SU-DHL-6 (cell line): ENCODE measurements at regions not wholly inside any gene's neighbourhood (a gene's known extent, or its start where the extent isn't known, plus 50 kb on each side); places are given as distances from the start of the nearest gene placed in this dataset.

Source experiments
- H2AFZ ChIP-seq: fragments of 200-600 bp; sonication (generic); 2 replicates; pipeline ENCODE4 v1.6.1; 2014; ENCODE audit warnings: low read depth, mild to moderate bottlenecking, moderate library complexity, mixed read lengths, antibody characterized with exemption, low read length; ENCODE audit not compliant: severe bottlenecking
- H3F3A ChIP-seq: fragments of 200-600 bp; shearing (Covaris generic); 2 replicates; pipeline ENCODE4 v1.6.0; 2016; ENCODE audit warnings: antibody characterized with exemption, mild to moderate bottlenecking; ENCODE audit not compliant: insufficient read depth
- H3K27ac ChIP-seq: fragments of 200-600 bp; sonication (generic); 2 replicates; pipeline ENCODE4 v1.5.1; 2016; ENCODE audit warnings: low read depth, mild to moderate bottlenecking, low read length, moderate library complexity, mixed read lengths
- H3K27me3 ChIP-seq: fragments of 200-600 bp; sonication (generic), shearing (Covaris generic); 2 replicates; pipeline ENCODE4 v1.6.0; 2014; ENCODE audit warnings: mild to moderate bottlenecking, low read length
- H3K36me3 ChIP-seq: fragments of 200-600 bp; sonication (generic); 2 replicates; pipeline ENCODE4 v1.6.1; 2014; ENCODE audit warnings: mild to moderate bottlenecking, low read length, mixed read lengths
- H3K4me2 ChIP-seq: fragments of 300-600, 200-600 bp; shearing (Covaris generic), sonication (generic); 2 replicates; pipeline ENCODE4 v1.6.0; 2014; ENCODE audit warnings: low read length, low read depth, mild to moderate bottlenecking; ENCODE audit not compliant: poor library complexity, severe bottlenecking
- H3K4me3 ChIP-seq: fragments of 200-600 bp; sonication (generic); 2 replicates; pipeline ENCODE4 v1.5.1; 2014; ENCODE audit warnings: antibody characterized with exemption, low read length, mild to moderate bottlenecking, mixed read lengths; ENCODE audit not compliant: insufficient read depth, poor library complexity, severe bottlenecking
- H3K79me2 ChIP-seq: fragments of 200-600 bp; sonication (generic); 2 replicates; pipeline ENCODE4 v1.6.1; 2014; ENCODE audit warnings: mild to moderate bottlenecking, low read length, moderate library complexity; ENCODE audit not compliant: insufficient read depth
- H3K9ac ChIP-seq: fragments of 200-600 bp; sonication (generic); 2 replicates; pipeline ENCODE4 v1.7.0; 2014; ENCODE audit warnings: mild to moderate bottlenecking, low read length
- H3K9me2 ChIP-seq: fragments of 200-600 bp; sonication (generic); replicated peaks from 2 replicates; pipeline ENCODE4 v1.6.1; 2014; ENCODE audit warnings: low read length; ENCODE audit not compliant: insufficient read depth
- H3K9me3 ChIP-seq: fragments of 200-600 bp; sonication (generic); 2 replicates; pipeline ENCODE4 v1.6.1; 2014; ENCODE audit warnings: low read length, mixed read lengths; ENCODE audit not compliant: insufficient read depth
- H4K20me1 ChIP-seq: fragments of 200-600 bp; sonication (generic); 2 replicates; pipeline ENCODE4 v1.6.1; 2014; ENCODE audit warnings: low read depth, mild to moderate bottlenecking, antibody characterized with exemption, low read length, moderate library complexity, mixed read lengths
- CTCF ChIP-seq: fragments of 200-600 bp; sonication (generic); IDR thresholded peaks from one replicate; pipeline ENCODE4 v1.5.1; 2017; ENCODE audit warnings: antibody characterized with exemption, mild to moderate bottlenecking, low read length, moderate library complexity; ENCODE audit not compliant: insufficient read depth, poor library complexity, severe bottlenecking
- EZH2phosphoT487 ChIP-seq: fragments of 200-600 bp; sonication (generic), shearing (Covaris generic); conservative IDR thresholded peaks from 2 replicates; pipeline ENCODE4 v1.6.1; 2018; ENCODE audit warnings: mild to moderate bottlenecking, antibody characterized with exemption, low read length, moderate library complexity, mixed read lengths

DNA sequence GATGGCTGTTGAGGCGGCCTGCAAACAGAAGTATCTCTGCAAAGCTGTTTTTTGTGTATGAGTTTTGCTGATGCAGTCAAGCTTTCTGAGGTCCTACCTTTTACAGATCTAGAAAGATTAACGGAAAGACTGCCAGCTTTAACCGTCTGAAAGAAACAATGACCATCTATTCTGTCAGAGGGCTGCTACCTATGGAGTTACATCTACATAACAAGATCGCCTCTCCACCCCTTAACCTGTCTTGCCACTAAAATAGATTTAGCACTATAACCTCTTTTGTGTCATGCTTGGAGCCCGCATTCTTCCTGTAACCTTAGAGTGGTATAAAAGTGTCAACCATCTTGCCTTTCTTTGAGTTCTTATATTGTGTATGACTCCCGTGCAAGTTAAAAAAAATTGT is 291.2 kb downstream of the POM121L12 start:
- TF ChIP-seq CTCF, result no peak
- TF ChIP-seq EZH2phosphoT487, result no peak
- Histone ChIP-seq H3K9me2 (0 out of 2 replicates have a peak, but pooled peaks cover 5% of the 10 kb centered on the region), H3K4me2 (no peak overlapping the region)

DNA sequence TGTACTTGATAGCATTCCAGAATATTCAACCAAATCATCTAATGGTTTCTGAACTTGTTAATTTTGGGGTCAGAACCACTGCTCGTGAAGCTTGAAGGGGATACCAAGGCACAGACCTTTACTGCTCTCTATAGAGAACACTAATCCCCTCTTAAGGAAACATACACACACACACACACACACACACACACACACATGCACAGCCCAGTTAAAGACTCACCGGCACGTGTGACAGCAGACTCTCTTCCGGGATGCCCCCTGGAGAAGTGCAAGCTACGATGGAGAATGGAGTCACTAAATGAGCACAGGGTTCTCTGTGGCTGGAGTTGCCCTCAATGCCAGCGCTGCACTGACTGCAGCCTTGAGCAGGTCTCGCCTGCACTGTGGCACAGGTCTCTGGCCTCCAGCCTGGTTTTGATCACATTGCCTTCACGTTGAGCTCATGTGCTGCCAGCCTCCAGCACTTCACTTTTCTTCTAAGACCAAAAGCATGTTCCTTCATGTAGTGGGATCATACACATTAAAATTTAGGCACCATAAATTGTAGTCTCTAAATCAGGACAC is 300.8 kb downstream of the POM121L12 start:
- no peaks in the 10 kb centered on the region for H3K9me2 ChIP-seq
- no peak for TF ChIP-seq CTCF
- TF ChIP-seq EZH2phosphoT487, result no peak
- H3K79me2 ChIP-seq, result no peaks in the 10 kb centered on the region
- H3K9me3 ChIP-seq, result peaks cover 5% of the 10 kb centered on the region; the same call in 1 of the 2 replicates
- H3K36me3 ChIP-seq, result no peaks in the 10 kb centered on the region
- H3K27ac ChIP-seq, result no peak overlapping the region
- no peaks in the 10 kb centered on the region for H3F3A ChIP-seq
- no peak overlapping the region for H2AFZ ChIP-seq
- no peak overlapping the region for H3K4me2 ChIP-seq
- no peaks in the 10 kb centered on the region for H3K27me3 ChIP-seq
- H4K20me1 ChIP-seq, result no peaks in the 10 kb centered on the region
- no peak overlapping the region for H3K9ac ChIP-seq
- H3K4me3 ChIP-seq, result no peak overlapping the region

More for the DNA sequence above, 291.2 kb downstream of the POM121L12 start:
- Histone ChIP-seq H3F3A (no peaks in the 10 kb centered on the region), H4K20me1 (no peaks in the 10 kb centered on the region), H3K27ac (no peak overlapping the region), H3K36me3 (no peaks in the 10 kb centered on the region), H3K4me3 (no peak overlapping the region), H3K9ac (no peak overlapping the region), H3K27me3 (no peaks in the 10 kb centered on the region), H2AFZ (no peak overlapping the region), H3K9me3 (0 out of 2 replicates have a peak, but pooled peaks cover 4% of the 10 kb centered on the region), H3K79me2 (no peaks in the 10 kb centered on the region)

- no peaks in the 10 kb centered on the region for H3K36me3 ChIP-seq
- peaks cover 19% of the 10 kb centered on the region; the same call in 1 of the 2 replicates for H3K9me3 ChIP-seq
- no peaks in the 10 kb centered on the region for H3K79me2 ChIP-seq
- no peak for TF ChIP-seq EZH2phosphoT487
- no peak for TF ChIP-seq CTCF
- H3K27ac ChIP-seq, result no peak overlapping the region
- H3F3A ChIP-seq, result no peaks in the 10 kb centered on the region
- H2AFZ ChIP-seq, result no peak overlapping the region
- no peaks in the 10 kb centered on the region for H4K20me1 ChIP-seq
- no peak overlapping the region for H3K4me2 ChIP-seq
- no peak overlapping the region for H3K9ac ChIP-seq
- H3K4me3 ChIP-seq, result no peak overlapping the region
- no peaks in the 10 kb centered on the region for H3K27me3 ChIP-seq
- no peaks in the 10 kb centered on the region for H3K9me2 ChIP-seq
These were observed 304.8 kb downstream of the POM121L12 start for GRCh38 chr7:53340220-53340619.
